Activated CD8-positive, alpha-beta memory T cell treated with anti-CD3 and anti-CD28 coated beads for 4 hours (primary cell): ENCODE measurements at regions not wholly inside any gene's neighbourhood (a gene's known extent, or its start where the extent isn't known, plus 50 kb on each side); places are given as distances from the start of the nearest gene placed in this dataset.
"Not testable (repeated sequence)": the region's sequence is repeated elsewhere in the genome, so short reads cannot be mapped to it uniquely, and the experiment has no call there.

Experiments
- DNase-seq, 2 donors: peaks; one replicate each; pipeline ENCODE4 v3.0.0-alpha.2; 2020; ENCODE audit warnings: low read depth in 2 of 2

GRCh38 chr18:1133541-1133940, 228.9 kb downstream of the ADCYAP1 start:
- DNase-seq = no peak

- no peak for DNase-seq
Measured at GRCh38 chr18:1147730-1148129, 243.1 kb downstream of the ADCYAP1 start.

GRCh38 chr18:1149709-1150108, 245.0 kb downstream of the ADCYAP1 start:
- DNase-seq = no peak

- DNase-seq = no peak
Measured at GRCh38 chr18:1150344-1150743, 245.7 kb downstream of the ADCYAP1 start.

- not testable (repeated sequence) for DNase-seq
Measured at GRCh38 chr18:1152958-1153357, 248.3 kb downstream of the ADCYAP1 start.

- no peak for DNase-seq
Measured at GRCh38 chr18:1173593-1173992, 268.9 kb downstream of the ADCYAP1 start.

GRCh38 chr18:1177232-1177631, 272.6 kb downstream of the ADCYAP1 start:
- DNase-seq = no peak

GRCh38 chr18:1191341-1191740, 286.7 kb downstream of the ADCYAP1 start:
- DNase-seq = no peak

GRCh38 chr18:1213126-1213525, 308.5 kb downstream of the ADCYAP1 start:
- no peak for DNase-seq

GRCh38 chr18:1222880-1223279, 318.2 kb downstream of the ADCYAP1 start:
- no peak for DNase-seq

GRCh38 chr18:1227025-1227424, 322.4 kb downstream of the ADCYAP1 start:
- no peak for DNase-seq

GRCh38 chr18:1229634-1230033, 325.0 kb downstream of the ADCYAP1 start:
- DNase-seq = no peak

- no peak for DNase-seq
Measured at GRCh38 chr18:1232867-1233266, 328.2 kb downstream of the ADCYAP1 start.

- no peak for DNase-seq
Measured at GRCh38 chr18:1240701-1241100, 336.0 kb downstream of the ADCYAP1 start.

GRCh38 chr18:1244397-1245122, 339.9 kb downstream of the ADCYAP1 start:
- DNase-seq = no peak

GRCh38 chr18:1246827-1247226, 342.2 kb downstream of the ADCYAP1 start:
- no peak for DNase-seq

- DNase-seq = no peak
Measured at GRCh38 chr18:1252534-1252933, 347.9 kb downstream of the ADCYAP1 start.

GRCh38 chr18:1252936-1253335, 348.3 kb downstream of the ADCYAP1 start:
- no peak for DNase-seq

- no peak for DNase-seq
Measured at GRCh38 chr18:1253827-1254226, 349.2 kb downstream of the ADCYAP1 start.

- no peak for DNase-seq
Measured at GRCh38 chr18:1261054-1261453, 356.4 kb downstream of the ADCYAP1 start.

- no peak for DNase-seq
Measured at GRCh38 chr18:1267021-1267420, 362.4 kb downstream of the ADCYAP1 start.

GRCh38 chr18:1270081-1270480, 365.4 kb downstream of the ADCYAP1 start:
- DNase-seq = no peak

- DNase-seq = no peak
Measured at GRCh38 chr18:1273469-1273868, 368.8 kb downstream of the ADCYAP1 start.

- no peak for DNase-seq
Measured at GRCh38 chr18:1292167-1292566, 387.5 kb downstream of the ADCYAP1 start.
